WTC11 (cell line): ENCODE measurements at regions not wholly inside any gene's neighbourhood (a gene's known extent, or its start where the extent isn't known, plus 50 kb on each side); places are given as distances from the start of the nearest gene placed in this dataset.

Experiments used
- ATAC-seq: fragments of 200-7000 bp; cut with Tn5 transposase; 2 replicates; pipeline ENCODE4 v1.10.0; 2021; ENCODE audit warnings: mild to moderate bottlenecking, moderate library complexity
- CTCF ChIA-PET: fragments of 300-600 bp; sonication (Branson Sonifier 250); formaldehyde crosslinking; loops from one replicate; lab custom pipeline; 2021; ENCODE audit warnings: antibody characterized with exemption; lab: Charles Lee
- POLR2A ChIA-PET: fragments of 350-600 bp; sonication (Branson Sonifier 250); formaldehyde crosslinking; loops from one replicate; lab custom pipeline; 2021; ENCODE audit warnings: antibody characterized with exemption; lab: Charles Lee
- DNase-seq: peaks from one replicate; pipeline ENCODE4 v3.0.0; 2021; ENCODE audit warnings: low spot score
- H3K27ac Mint-ChIP-seq: 2 replicates; pipeline ENCODE4 v1.8.0; 2021; ENCODE audit warnings: mixed read lengths
- H3K27me3 Mint-ChIP-seq: 2 replicates; pipeline ENCODE4 v1.8.0; 2021; ENCODE audit warnings: low read depth, mild to moderate bottlenecking, moderate library complexity, mixed read lengths
- H3K36me3 Mint-ChIP-seq: 2 replicates; pipeline ENCODE4 v1.8.0; 2021; ENCODE audit warnings: mixed read lengths
- H3K4me1 Mint-ChIP-seq: 2 replicates; pipeline ENCODE4 v1.8.0; 2022; ENCODE audit warnings: mixed read lengths
- H3K4me3 Mint-ChIP-seq: 2 replicates; pipeline ENCODE4 v1.8.0; 2021; ENCODE audit warnings: mild to moderate bottlenecking, moderate library complexity, mixed read lengths
- H3K9me3 Mint-ChIP-seq: 2 replicates; pipeline ENCODE4 v1.8.0; 2021; ENCODE audit warnings: mixed read lengths
- ATF1 ChIP-seq: sonication (generic); formaldehyde crosslinking; IDR thresholded peaks from 2 replicates; pipeline ENCODE4 v1.8.1; 2023; ENCODE audit warnings: mild to moderate bottlenecking, moderate library complexity, missing genetic modification reagents
- CBFB ChIP-seq: sonication (generic); formaldehyde crosslinking; IDR thresholded peaks from 2 replicates; pipeline ENCODE4 v1.8.1; 2022; ENCODE audit warnings: mild to moderate bottlenecking, low read depth, missing genetic modification reagents
- E2F5 ChIP-seq: sonication (generic); formaldehyde crosslinking; IDR thresholded peaks from 2 replicates; pipeline ENCODE4 v1.8.1; 2022; ENCODE audit warnings: mild to moderate bottlenecking, moderate library complexity, missing genetic modification reagents
- ELF4 ChIP-seq: sonication (generic); formaldehyde crosslinking; IDR thresholded peaks from 2 replicates; pipeline ENCODE4 v1.8.1; 2022; ENCODE audit warnings: low read depth, mild to moderate bottlenecking, moderate library complexity, missing genetic modification reagents
- EMX1 ChIP-seq: fragments of 250-450 bp; sonication (Bioruptor Pico); IDR thresholded peaks from 2 replicates; pipeline ENCODE4 v1.8.0; 2021; ENCODE audit warnings: mild to moderate bottlenecking
- ESRRA ChIP-seq: sonication (generic); formaldehyde crosslinking; IDR thresholded peaks from 2 replicates; pipeline ENCODE4 v1.8.1; 2022; ENCODE audit warnings: mild to moderate bottlenecking, missing genetic modification reagents, borderline replicate concordance
- FOXJ3 ChIP-seq: sonication (generic); formaldehyde crosslinking; IDR thresholded peaks from 2 replicates; pipeline ENCODE4 v1.9.0; 2021; ENCODE audit warnings: missing genetic modification reagents, mild to moderate bottlenecking, borderline replicate concordance
- NFE2L1 ChIP-seq: sonication (generic); formaldehyde crosslinking; IDR thresholded peaks from 2 replicates; pipeline ENCODE4 v1.8.1; 2023; ENCODE audit warnings: missing genetic modification reagents
- NR2C2 ChIP-seq: sonication (generic); formaldehyde crosslinking; IDR thresholded peaks from 2 replicates; pipeline ENCODE4 v1.8.0; 2022; ENCODE audit warnings: mild to moderate bottlenecking, missing genetic modification reagents
- OVOL2 ChIP-seq: fragments of 250-450 bp; sonication (Bioruptor Pico); IDR thresholded peaks from 2 replicates; pipeline ENCODE4 v1.9.0; 2021; ENCODE audit warnings: mild to moderate bottlenecking, borderline replicate concordance
- PRRX2 ChIP-seq: fragments of 250-450 bp; sonication (Bioruptor Pico); IDR thresholded peaks from 2 replicates; pipeline ENCODE4 v1.8.0; 2021; ENCODE audit warnings: mild to moderate bottlenecking
- RELA ChIP-seq: sonication (generic); formaldehyde crosslinking; IDR thresholded peaks from 2 replicates; pipeline ENCODE4 v1.8.1; 2022; ENCODE audit warnings: missing genetic modification reagents, mild to moderate bottlenecking, borderline replicate concordance
- SP1 ChIP-seq: sonication (generic); formaldehyde crosslinking; conservative IDR thresholded peaks from 2 replicates; pipeline ENCODE4 v1.8.1; 2022; ENCODE audit warnings: missing genetic modification reagents
- ZBTB21 ChIP-seq: sonication (generic); formaldehyde crosslinking; IDR thresholded peaks from 2 replicates; pipeline ENCODE4 v1.8.1; 2023; ENCODE audit warnings: mild to moderate bottlenecking, missing genetic modification reagents, borderline replicate concordance
- TF ChIP-seq, protein P1 (sequence below): fragments of 250-450 bp; sonication (Bioruptor Pico); IDR thresholded peaks from 2 replicates; pipeline ENCODE4 v1.9.0; 2021; ENCODE audit warnings: mild to moderate bottlenecking, borderline replicate concordance
- TF ChIP-seq, protein P2 (sequence below): sonication (generic); formaldehyde crosslinking; IDR thresholded peaks from 2 replicates; pipeline ENCODE4 v1.8.1; 2022; ENCODE audit warnings: mild to moderate bottlenecking, missing genetic modification reagents, moderate library complexity, borderline replicate concordance

- Mint-ChIP-seq H3K4me3 (no peak overlapping the region), H3K27me3 (no peaks in the 10 kb centered on the region), H3K4me1 (no peaks in the 10 kb centered on the region), H3K9me3 (peaks cover 3% of the 10 kb centered on the region; the same call in 1 of the 2 replicates), H3K27ac (no peak overlapping the region)
- ATAC-seq = no peak
- ChIA-PET POLR2A (no interaction called here), CTCF (no interaction called here)
- no peak for TF ChIP-seq ZBTB21 (CRISPR knock-in tag)
- TF ChIP-seq PRRX2 (CRISPR knock-in tag) = no peak
- TF ChIP-seq RELA (CRISPR knock-in tag) = no peak
- TF ChIP-seq, protein P1, sequence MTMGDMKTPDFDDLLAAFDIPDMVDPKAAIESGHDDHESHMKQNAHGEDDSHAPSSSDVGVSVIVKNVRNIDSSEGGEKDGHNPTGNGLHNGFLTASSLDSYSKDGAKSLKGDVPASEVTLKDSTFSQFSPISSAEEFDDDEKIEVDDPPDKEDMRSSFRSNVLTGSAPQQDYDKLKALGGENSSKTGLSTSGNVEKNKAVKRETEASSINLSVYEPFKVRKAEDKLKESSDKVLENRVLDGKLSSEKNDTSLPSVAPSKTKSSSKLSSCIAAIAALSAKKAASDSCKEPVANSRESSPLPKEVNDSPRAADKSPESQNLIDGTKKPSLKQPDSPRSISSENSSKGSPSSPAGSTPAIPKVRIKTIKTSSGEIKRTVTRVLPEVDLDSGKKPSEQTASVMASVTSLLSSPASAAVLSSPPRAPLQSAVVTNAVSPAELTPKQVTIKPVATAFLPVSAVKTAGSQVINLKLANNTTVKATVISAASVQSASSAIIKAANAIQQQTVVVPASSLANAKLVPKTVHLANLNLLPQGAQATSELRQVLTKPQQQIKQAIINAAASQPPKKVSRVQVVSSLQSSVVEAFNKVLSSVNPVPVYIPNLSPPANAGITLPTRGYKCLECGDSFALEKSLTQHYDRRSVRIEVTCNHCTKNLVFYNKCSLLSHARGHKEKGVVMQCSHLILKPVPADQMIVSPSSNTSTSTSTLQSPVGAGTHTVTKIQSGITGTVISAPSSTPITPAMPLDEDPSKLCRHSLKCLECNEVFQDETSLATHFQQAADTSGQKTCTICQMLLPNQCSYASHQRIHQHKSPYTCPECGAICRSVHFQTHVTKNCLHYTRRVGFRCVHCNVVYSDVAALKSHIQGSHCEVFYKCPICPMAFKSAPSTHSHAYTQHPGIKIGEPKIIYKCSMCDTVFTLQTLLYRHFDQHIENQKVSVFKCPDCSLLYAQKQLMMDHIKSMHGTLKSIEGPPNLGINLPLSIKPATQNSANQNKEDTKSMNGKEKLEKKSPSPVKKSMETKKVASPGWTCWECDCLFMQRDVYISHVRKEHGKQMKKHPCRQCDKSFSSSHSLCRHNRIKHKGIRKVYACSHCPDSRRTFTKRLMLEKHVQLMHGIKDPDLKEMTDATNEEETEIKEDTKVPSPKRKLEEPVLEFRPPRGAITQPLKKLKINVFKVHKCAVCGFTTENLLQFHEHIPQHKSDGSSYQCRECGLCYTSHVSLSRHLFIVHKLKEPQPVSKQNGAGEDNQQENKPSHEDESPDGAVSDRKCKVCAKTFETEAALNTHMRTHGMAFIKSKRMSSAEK (CRISPR knock-in tag) = no peak
- TF ChIP-seq, all 79 proteins: peak for 0
- DNase-seq = no peak
- no peaks in the 10 kb centered on the region for H3K36me3 Mint-ChIP-seq
Observed at GRCh38 chr9:29668732-29669131, 2095.5 kb upstream of the C9orf72 start.

- no peak overlapping the region for H3K4me3 Mint-ChIP-seq
- POLR2A ChIA-PET = no interaction called here
- H3K27me3 Mint-ChIP-seq = no peaks in the 10 kb centered on the region
- no peak for ATAC-seq
- CTCF ChIA-PET = no interaction called here
- TF ChIP-seq E2F5 = no peak
- TF ChIP-seq, all 79 proteins: peak for 0
- DNase-seq = no peak
- Mint-ChIP-seq H3K36me3 (no peaks in the 10 kb centered on the region), H3K4me1 (no peaks in the 10 kb centered on the region), H3K9me3 (peaks cover 3% of the 10 kb centered on the region; the same call in 1 of the 2 replicates), H3K27ac (no peak overlapping the region)
Observed at GRCh38 chr9:29669613-29670012, 2096.3 kb upstream of the C9orf72 start.

- Mint-ChIP-seq H3K4me1 (peaks cover 8% of the 10 kb centered on the region), H3K4me3 (no peak overlapping the region), H3K27ac (no peak overlapping the region), H3K27me3 (no peaks in the 10 kb centered on the region), H3K9me3 (no peaks in the 10 kb centered on the region), H3K36me3 (no peaks in the 10 kb centered on the region)
- DNase-seq (no peak), ATAC-seq (no peak)
- no peak for TF ChIP-seq ATF1 (CRISPR knock-in tag)
- no peak for TF ChIP-seq FOXJ3 (CRISPR knock-in tag)
- TF ChIP-seq, protein P2, sequence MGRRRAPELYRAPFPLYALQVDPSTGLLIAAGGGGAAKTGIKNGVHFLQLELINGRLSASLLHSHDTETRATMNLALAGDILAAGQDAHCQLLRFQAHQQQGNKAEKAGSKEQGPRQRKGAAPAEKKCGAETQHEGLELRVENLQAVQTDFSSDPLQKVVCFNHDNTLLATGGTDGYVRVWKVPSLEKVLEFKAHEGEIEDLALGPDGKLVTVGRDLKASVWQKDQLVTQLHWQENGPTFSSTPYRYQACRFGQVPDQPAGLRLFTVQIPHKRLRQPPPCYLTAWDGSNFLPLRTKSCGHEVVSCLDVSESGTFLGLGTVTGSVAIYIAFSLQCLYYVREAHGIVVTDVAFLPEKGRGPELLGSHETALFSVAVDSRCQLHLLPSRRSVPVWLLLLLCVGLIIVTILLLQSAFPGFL (CRISPR knock-in tag) = no peak
- TF ChIP-seq NR2C2 (CRISPR knock-in tag) = no peak
- TF ChIP-seq ELF4 = no peak
- TF ChIP-seq E2F5 = no peak
- no peak for TF ChIP-seq EMX1 (CRISPR knock-in tag)
- no peak for TF ChIP-seq SP1
- TF ChIP-seq ESRRA (CRISPR knock-in tag) = no peak
- no peak for TF ChIP-seq NFE2L1
- TF ChIP-seq OVOL2 (CRISPR knock-in tag) = no peak
- no peak for TF ChIP-seq CBFB (CRISPR knock-in tag)
- POLR2A ChIA-PET = no interaction called here
- CTCF ChIA-PET = no interaction called here
Observed at GRCh38 chr9:29685531-29685930, 2112.2 kb upstream of the C9orf72 start.
